ENCODE measurements at regions not wholly inside any gene's neighbourhood (a gene's known extent, or its start where the extent isn't known, plus 50 kb on each side); places are given as distances from the start of the nearest gene placed in this dataset.

- DNase-seq (ENCODE audit: low read depth): no peak
Measured at GRCh38 chr18:74023220-74023619, 124.4 kb downstream of the FBXO15 start.

- no peak for DNase-seq (ENCODE audit: low read depth)
Measured at GRCh38 chr18:74019864-74020263, 127.8 kb downstream of the FBXO15 start.

- DNase-seq (ENCODE audit: low read depth): no peak
Measured at GRCh38 chr18:74013955-74014354, 133.7 kb downstream of the FBXO15 start.

GRCh38 chr18:74012954-74013630 is 134.5 kb downstream of the FBXO15 start:
- no peak for DNase-seq (ENCODE audit: low read depth)

- DNase-seq (ENCODE audit: low read depth): no peak
Measured at GRCh38 chr18:74006143-74006542, 141.5 kb downstream of the FBXO15 start.

- DNase-seq (ENCODE audit: low read depth): no peak
Measured at GRCh38 chr18:74005320-74006109, 142.1 kb downstream of the FBXO15 start.

GRCh38 chr18:73992242-73993022 is 155.2 kb downstream of the FBXO15 start:
- DNase-seq (ENCODE audit: low read depth): no peak

- no peak for DNase-seq (ENCODE audit: low read depth)
Measured at GRCh38 chr18:73991570-73991969, 156.1 kb downstream of the FBXO15 start.

- no peak for DNase-seq (ENCODE audit: low read depth)
Measured at GRCh38 chr18:73990258-73990657, 157.4 kb downstream of the FBXO15 start.

- no peak for DNase-seq (ENCODE audit: low read depth)
Measured at GRCh38 chr18:73987247-73987980, 160.2 kb downstream of the FBXO15 start.

- DNase-seq (ENCODE audit: low read depth): no peak
Measured at GRCh38 chr18:73986711-73987110, 160.9 kb downstream of the FBXO15 start.

GRCh38 chr18:73985855-73986625 is 161.6 kb downstream of the FBXO15 start:
- no peak for DNase-seq (ENCODE audit: low read depth)

- no peak for DNase-seq (ENCODE audit: low read depth)
Measured at GRCh38 chr18:73983970-73984369, 163.7 kb downstream of the FBXO15 start.

GRCh38 chr18:73983496-73983895 is 164.1 kb downstream of the FBXO15 start:
- DNase-seq (ENCODE audit: low read depth): no peak

GRCh38 chr18:73981796-73982195 is 165.8 kb downstream of the FBXO15 start:
- DNase-seq (ENCODE audit: low read depth): no peak

- DNase-seq (ENCODE audit: low read depth): no peak
Measured at GRCh38 chr18:73980289-73980979, 167.2 kb downstream of the FBXO15 start.

- no peak for DNase-seq (ENCODE audit: low read depth)
Measured at GRCh38 chr18:73979742-73980141, 167.9 kb downstream of the FBXO15 start.

- no peak for DNase-seq (ENCODE audit: low read depth)
Measured at GRCh38 chr18:73976433-73976832, 171.2 kb downstream of the FBXO15 start.

GRCh38 chr18:73975266-73975665 is 172.4 kb downstream of the FBXO15 start:
- no peak for DNase-seq (ENCODE audit: low read depth)

GRCh38 chr18:73973972-73974371 is 173.7 kb downstream of the FBXO15 start:
- DNase-seq (ENCODE audit: low read depth): no peak

- DNase-seq (ENCODE audit: low read depth): no peak
Measured at GRCh38 chr18:73966954-73967353, 180.7 kb downstream of the FBXO15 start.

Data from stimulated activated CD8-positive, alpha-beta memory T cell treated with anti-CD3 and anti-CD28 coated beads, Interleukin-15, amount 100 ng/mL, for 24 hours (primary cell).